Neural cell (in vitro differentiated cells): ENCODE measurements at regions not wholly inside any gene's neighbourhood (a gene's known extent, or its start where the extent isn't known, plus 50 kb on each side); places are given as distances from the start of the nearest gene placed in this dataset.

ENCODE experiments used
- H2AFZ ChIP-seq: fragments of 200-600, 300-800 bp; sonication (generic), shearing (Covaris generic); 2 replicates; pipeline ENCODE4 v1.6.0; 2014; ENCODE audit warnings: low read depth, mild to moderate bottlenecking, antibody characterized with exemption, low read length, moderate library complexity
- H3F3A ChIP-seq: fragments of 200-600 bp; shearing (Covaris generic); 2 replicates; pipeline ENCODE4 v1.6.1; 2016; ENCODE audit warnings: mild to moderate bottlenecking, moderate library complexity, mixed read lengths, antibody characterized with exemption, low read length; ENCODE audit not compliant: insufficient read depth, poor library complexity, severe bottlenecking
- H3K27ac ChIP-seq: fragments of 200-600, 300-800 bp; sonication (generic), shearing (Covaris generic); 2 replicates; pipeline ENCODE4 v1.5.1; 2014; ENCODE audit warnings: mild to moderate bottlenecking, low read length, moderate library complexity
- H3K27me3 ChIP-seq: fragments of 300-800, 200-600 bp; sonication (generic), shearing (Covaris generic); 2 replicates; pipeline ENCODE4 v1.6.0; 2014; ENCODE audit warnings: mild to moderate bottlenecking, low read depth, low read length, moderate library complexity; ENCODE audit not compliant: insufficient read depth
- H3K36me3 ChIP-seq: fragments of 300-800, 200-600 bp; sonication (generic), shearing (Covaris generic); 2 replicates; pipeline ENCODE4 v1.5.1; 2014; ENCODE audit warnings: mild to moderate bottlenecking, antibody characterized with exemption, low read length, moderate library complexity; ENCODE audit not compliant: insufficient read depth
- H3K4me2 ChIP-seq: fragments of 300-800, 200-600 bp; sonication (generic), shearing (Covaris generic); 2 replicates; pipeline ENCODE4 v1.6.0; 2014; ENCODE audit warnings: mild to moderate bottlenecking, low read length
- H3K4me3 ChIP-seq: fragments of 300-800, 200-600 bp; sonication (generic), shearing (Covaris generic); 2 replicates; pipeline ENCODE4 v1.5.1; 2014; ENCODE audit warnings: mild to moderate bottlenecking, low read length, moderate library complexity
- H3K79me2 ChIP-seq: fragments of 200-600 bp; shearing (Covaris generic); replicated peaks from 2 replicates; pipeline ENCODE4 v1.6.0; 2014; ENCODE audit warnings: mild to moderate bottlenecking, low read length, moderate library complexity; ENCODE audit not compliant: insufficient read depth
- H3K9ac ChIP-seq: fragments of 300-800, 200-600 bp; sonication (generic), shearing (Covaris generic); 2 replicates; pipeline ENCODE4 v1.6.1; 2016; ENCODE audit warnings: mild to moderate bottlenecking, low read length, mixed read lengths
- H3K9me2 ChIP-seq: fragments of 200-600 bp; shearing (Covaris generic); 2 replicates; pipeline ENCODE4 v1.6.1; 2016; ENCODE audit warnings: mild to moderate bottlenecking, low read length, mixed read lengths; ENCODE audit not compliant: insufficient read depth
- H3K9me3 ChIP-seq: fragments of 200-600, 300-800 bp; sonication (generic), shearing (Covaris generic); 2 replicates; pipeline ENCODE4 v1.6.1; 2016; ENCODE audit warnings: mild to moderate bottlenecking, mixed run types, low read length, moderate library complexity, mixed read lengths
- H4K20me1 ChIP-seq: fragments of 200-600 bp; shearing (Covaris generic); 2 replicates; pipeline ENCODE4 v1.6.1; 2016; ENCODE audit warnings: mild to moderate bottlenecking, mixed run types; ENCODE audit not compliant: insufficient read depth
- EP300 ChIP-seq: fragments of 450-650 bp; conservative IDR thresholded peaks from 2 replicates; pipeline ENCODE4 v1.6.1; 2014; ENCODE audit warnings: antibody characterized with exemption, mild to moderate bottlenecking, moderate library complexity; ENCODE audit not compliant: poor library complexity, severe bottlenecking
- EZH2 ChIP-seq: fragments of 200-600, 300-800 bp; shearing (Covaris generic), sonication (generic); IDR thresholded peaks from 2 replicates; pipeline ENCODE4 v1.6.1; 2014; ENCODE audit warnings: antibody characterized with exemption, low read length, borderline replicate concordance, mild to moderate bottlenecking; ENCODE audit not compliant: insufficient read depth, poor library complexity, severe bottlenecking
- MXI1 ChIP-seq: fragments of 450-650 bp; conservative IDR thresholded peaks from 2 replicates; pipeline ENCODE4 v1.6.1; 2014; ENCODE audit warnings: antibody characterized with exemption, mild to moderate bottlenecking; ENCODE audit not compliant: poor library complexity, severe bottlenecking
- POLR2AphosphoS5 ChIP-seq: IDR thresholded peaks from 2 replicates; pipeline ENCODE4 v1.6.1; 2012
- RAD21 ChIP-seq: fragments of 450-650 bp; conservative IDR thresholded peaks from 2 replicates; pipeline ENCODE4 v1.6.1; 2014; ENCODE audit warnings: antibody characterized with exemption, mild to moderate bottlenecking, moderate library complexity
- SMC3 ChIP-seq: fragments of 450-650 bp; conservative IDR thresholded peaks from 2 replicates; pipeline ENCODE4 v1.6.1; 2014; ENCODE audit warnings: antibody characterized with exemption, mild to moderate bottlenecking, moderate library complexity; ENCODE audit not compliant: poor library complexity
- TAF1 ChIP-seq: IDR thresholded peaks from 2 replicates; pipeline ENCODE4 v1.6.1; 2012; ENCODE audit warnings: low read depth
- TF ChIP-seq, protein P1 (sequence below): IDR thresholded peaks from 2 replicates; pipeline ENCODE4 v1.6.1; 2012; ENCODE audit warnings: borderline replicate concordance
- TF ChIP-seq, protein P2 (sequence below): fragments of 450-650 bp; IDR thresholded peaks from 2 replicates; pipeline ENCODE4 v1.5.1; 2014; ENCODE audit warnings: antibody characterized with exemption, mild to moderate bottlenecking, moderate library complexity; ENCODE audit not compliant: poor library complexity, severe bottlenecking

DNA sequence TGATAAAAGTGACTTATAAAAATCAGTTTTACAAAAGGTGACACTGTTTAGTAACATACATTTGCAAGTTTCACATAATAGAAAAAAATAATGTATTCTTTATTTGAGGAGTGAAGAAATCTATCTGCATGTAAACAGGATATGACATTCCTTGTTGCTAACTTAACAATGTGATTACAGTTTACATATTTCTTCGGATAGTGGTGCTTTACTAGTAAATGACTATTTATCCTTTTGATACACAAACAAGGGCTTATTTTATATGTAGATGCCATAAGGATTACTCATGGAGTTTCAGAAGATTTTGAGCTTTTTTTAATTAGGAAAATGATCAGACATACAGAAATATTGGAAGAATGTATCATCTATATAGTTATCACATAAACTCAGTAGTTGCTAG, 126.5 kb downstream of the SLIT2 start:
- H3K9me3 ChIP-seq = no peaks in the 10 kb centered on the region
- no peak overlapping the region for H3K4me2 ChIP-seq
- no peaks in the 10 kb centered on the region for H3K36me3 ChIP-seq
- no peak overlapping the region for H3K9ac ChIP-seq
- TF ChIP-seq EP300 (no peak), POLR2AphosphoS5 (no peak), SMC3 (no peak), TAF1 (no peak), RAD21 (no peak), MXI1 (no peak), EZH2 (no peak)
- TF ChIP-seq, protein P1, sequence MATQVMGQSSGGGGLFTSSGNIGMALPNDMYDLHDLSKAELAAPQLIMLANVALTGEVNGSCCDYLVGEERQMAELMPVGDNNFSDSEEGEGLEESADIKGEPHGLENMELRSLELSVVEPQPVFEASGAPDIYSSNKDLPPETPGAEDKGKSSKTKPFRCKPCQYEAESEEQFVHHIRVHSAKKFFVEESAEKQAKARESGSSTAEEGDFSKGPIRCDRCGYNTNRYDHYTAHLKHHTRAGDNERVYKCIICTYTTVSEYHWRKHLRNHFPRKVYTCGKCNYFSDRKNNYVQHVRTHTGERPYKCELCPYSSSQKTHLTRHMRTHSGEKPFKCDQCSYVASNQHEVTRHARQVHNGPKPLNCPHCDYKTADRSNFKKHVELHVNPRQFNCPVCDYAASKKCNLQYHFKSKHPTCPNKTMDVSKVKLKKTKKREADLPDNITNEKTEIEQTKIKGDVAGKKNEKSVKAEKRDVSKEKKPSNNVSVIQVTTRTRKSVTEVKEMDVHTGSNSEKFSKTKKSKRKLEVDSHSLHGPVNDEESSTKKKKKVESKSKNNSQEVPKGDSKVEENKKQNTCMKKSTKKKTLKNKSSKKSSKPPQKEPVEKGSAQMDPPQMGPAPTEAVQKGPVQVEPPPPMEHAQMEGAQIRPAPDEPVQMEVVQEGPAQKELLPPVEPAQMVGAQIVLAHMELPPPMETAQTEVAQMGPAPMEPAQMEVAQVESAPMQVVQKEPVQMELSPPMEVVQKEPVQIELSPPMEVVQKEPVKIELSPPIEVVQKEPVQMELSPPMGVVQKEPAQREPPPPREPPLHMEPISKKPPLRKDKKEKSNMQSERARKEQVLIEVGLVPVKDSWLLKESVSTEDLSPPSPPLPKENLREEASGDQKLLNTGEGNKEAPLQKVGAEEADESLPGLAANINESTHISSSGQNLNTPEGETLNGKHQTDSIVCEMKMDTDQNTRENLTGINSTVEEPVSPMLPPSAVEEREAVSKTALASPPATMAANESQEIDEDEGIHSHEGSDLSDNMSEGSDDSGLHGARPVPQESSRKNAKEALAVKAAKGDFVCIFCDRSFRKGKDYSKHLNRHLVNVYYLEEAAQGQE = no peak
- TF ChIP-seq, protein P2, sequence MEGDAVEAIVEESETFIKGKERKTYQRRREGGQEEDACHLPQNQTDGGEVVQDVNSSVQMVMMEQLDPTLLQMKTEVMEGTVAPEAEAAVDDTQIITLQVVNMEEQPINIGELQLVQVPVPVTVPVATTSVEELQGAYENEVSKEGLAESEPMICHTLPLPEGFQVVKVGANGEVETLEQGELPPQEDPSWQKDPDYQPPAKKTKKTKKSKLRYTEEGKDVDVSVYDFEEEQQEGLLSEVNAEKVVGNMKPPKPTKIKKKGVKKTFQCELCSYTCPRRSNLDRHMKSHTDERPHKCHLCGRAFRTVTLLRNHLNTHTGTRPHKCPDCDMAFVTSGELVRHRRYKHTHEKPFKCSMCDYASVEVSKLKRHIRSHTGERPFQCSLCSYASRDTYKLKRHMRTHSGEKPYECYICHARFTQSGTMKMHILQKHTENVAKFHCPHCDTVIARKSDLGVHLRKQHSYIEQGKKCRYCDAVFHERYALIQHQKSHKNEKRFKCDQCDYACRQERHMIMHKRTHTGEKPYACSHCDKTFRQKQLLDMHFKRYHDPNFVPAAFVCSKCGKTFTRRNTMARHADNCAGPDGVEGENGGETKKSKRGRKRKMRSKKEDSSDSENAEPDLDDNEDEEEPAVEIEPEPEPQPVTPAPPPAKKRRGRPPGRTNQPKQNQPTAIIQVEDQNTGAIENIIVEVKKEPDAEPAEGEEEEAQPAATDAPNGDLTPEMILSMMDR = no peak
- no peak overlapping the region for H3K27ac ChIP-seq
- H3K9me2 ChIP-seq = no peaks in the 10 kb centered on the region
- no peaks in the 10 kb centered on the region for H3F3A ChIP-seq
- no peaks in the 10 kb centered on the region for H4K20me1 ChIP-seq
- H3K27me3 ChIP-seq = no peaks in the 10 kb centered on the region
- H2AFZ ChIP-seq = no peak overlapping the region
- H3K4me3 ChIP-seq = no peak overlapping the region
- no peaks in the 10 kb centered on the region for H3K79me2 ChIP-seq

DNA sequence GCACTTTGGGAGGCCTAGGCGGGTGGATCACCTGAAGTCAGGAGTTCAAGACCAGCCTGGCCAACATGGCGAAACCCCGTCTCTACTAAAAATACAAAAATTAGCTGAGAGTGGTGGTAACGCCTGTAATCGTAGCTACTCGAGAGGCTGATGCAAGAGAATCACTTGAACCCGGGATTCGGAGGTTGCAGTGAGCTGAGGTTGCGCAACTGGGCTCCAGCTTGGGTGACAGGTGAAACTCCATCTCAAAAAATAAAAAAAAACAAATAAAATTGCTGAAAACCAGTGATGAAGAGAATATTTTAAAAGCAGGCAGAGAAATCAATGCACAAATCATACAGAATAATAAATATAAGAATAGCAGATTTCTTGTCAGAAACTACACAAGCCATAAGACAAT, 129.3 kb downstream of the SLIT2 start:
- no peaks in the 10 kb centered on the region for H3K79me2 ChIP-seq
- no peaks in the 10 kb centered on the region for H3K9me3 ChIP-seq
- no peak overlapping the region for H3K4me3 ChIP-seq
- no peaks in the 10 kb centered on the region for H3K36me3 ChIP-seq
- no peak overlapping the region for H3K9ac ChIP-seq
- no peaks in the 10 kb centered on the region for H3F3A ChIP-seq
- H2AFZ ChIP-seq = no peak overlapping the region
- no peak for TF ChIP-seq TAF1
- TF ChIP-seq SMC3 = no peak
- TF ChIP-seq MXI1 = no peak
- no peak for TF ChIP-seq EZH2
- H3K27ac ChIP-seq = no peak overlapping the region
- H3K4me2 ChIP-seq = no peak overlapping the region
- no peaks in the 10 kb centered on the region for H3K9me2 ChIP-seq
- H4K20me1 ChIP-seq = no peaks in the 10 kb centered on the region
- H3K27me3 ChIP-seq = no peaks in the 10 kb centered on the region

DNA sequence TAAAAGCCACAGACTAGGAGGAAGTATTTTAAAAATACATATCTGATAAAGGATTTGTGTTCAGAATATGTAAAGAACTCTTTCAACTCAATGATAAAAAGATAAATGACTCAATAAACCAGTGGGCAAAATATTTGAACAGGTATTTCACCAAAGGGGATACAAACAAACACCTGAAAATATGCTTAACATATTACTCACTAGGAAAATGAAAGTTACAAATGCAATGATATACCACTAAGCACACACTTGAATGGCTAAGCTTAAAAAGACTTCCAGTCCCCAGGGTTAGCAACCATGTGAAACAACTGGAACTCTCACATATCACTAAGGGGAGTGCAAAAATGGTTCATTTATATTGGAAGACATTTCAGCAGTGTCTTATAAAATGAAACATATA, 131.6 kb downstream of the SLIT2 start:
- Histone ChIP-seq H3K9ac (no peak overlapping the region), H3F3A (no peaks in the 10 kb centered on the region)

More for the DNA sequence above, 131.6 kb downstream of the SLIT2 start:
- Histone ChIP-seq H3K27ac (no peak overlapping the region), H3K27me3 (no peaks in the 10 kb centered on the region), H3K9me2 (no peaks in the 10 kb centered on the region), H3K36me3 (no peaks in the 10 kb centered on the region), H3K79me2 (no peaks in the 10 kb centered on the region), H4K20me1 (no peaks in the 10 kb centered on the region), H3K4me3 (no peak overlapping the region), H3K4me2 (no peak overlapping the region), H2AFZ (no peak overlapping the region), H3K9me3 (no peaks in the 10 kb centered on the region)
- TF ChIP-seq MXI1 (no peak), EP300 (no peak), RAD21 (no peak), POLR2AphosphoS5 (no peak), EZH2 (no peak)
